Activated T-helper 1 cell treated with Interleukin-2 at 50 U/mL for 16 hours (primary cell): ENCODE measurements at regions not wholly inside any gene's neighbourhood (a gene's known extent, or its start where the extent isn't known, plus 50 kb on each side); places are given as distances from the start of the nearest gene placed in this dataset.
"Not testable (repeated sequence)": the region's sequence is repeated elsewhere in the genome, so short reads cannot be mapped to it uniquely, and the experiment has no call there.

Source experiments
- DNase-seq: peaks from one replicate; pipeline ENCODE4 v3.0.0-alpha.2; 2020; ENCODE audit warnings: low read depth

GRCh38 chr12:68479261-68479895, 131.3 kb upstream of the RAP1B start:
- DNase-seq: no peak

- no peak for DNase-seq
Measured at GRCh38 chr12:68479896-68480291, 130.8 kb upstream of the RAP1B start.

DNA sequence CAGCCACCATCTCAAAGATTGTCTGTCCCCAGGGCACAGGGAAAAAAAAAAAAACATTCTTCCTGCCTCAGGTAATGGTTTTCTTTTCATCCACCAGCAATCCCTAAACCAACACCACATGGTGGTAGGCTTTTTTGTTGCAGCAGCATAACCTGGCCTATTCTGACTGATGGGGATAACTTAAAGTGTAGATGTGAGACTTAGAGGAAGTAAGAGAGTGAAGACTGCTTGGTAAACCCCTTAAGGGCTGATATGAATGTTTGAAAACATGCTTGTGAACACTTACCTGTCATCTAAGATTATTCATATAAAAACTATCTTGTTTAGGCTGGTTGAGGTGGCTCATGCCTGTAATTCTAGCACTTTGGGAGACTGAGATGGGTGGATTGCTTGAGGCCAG, 130.2 kb upstream of the RAP1B start:
- no peak for DNase-seq

DNA sequence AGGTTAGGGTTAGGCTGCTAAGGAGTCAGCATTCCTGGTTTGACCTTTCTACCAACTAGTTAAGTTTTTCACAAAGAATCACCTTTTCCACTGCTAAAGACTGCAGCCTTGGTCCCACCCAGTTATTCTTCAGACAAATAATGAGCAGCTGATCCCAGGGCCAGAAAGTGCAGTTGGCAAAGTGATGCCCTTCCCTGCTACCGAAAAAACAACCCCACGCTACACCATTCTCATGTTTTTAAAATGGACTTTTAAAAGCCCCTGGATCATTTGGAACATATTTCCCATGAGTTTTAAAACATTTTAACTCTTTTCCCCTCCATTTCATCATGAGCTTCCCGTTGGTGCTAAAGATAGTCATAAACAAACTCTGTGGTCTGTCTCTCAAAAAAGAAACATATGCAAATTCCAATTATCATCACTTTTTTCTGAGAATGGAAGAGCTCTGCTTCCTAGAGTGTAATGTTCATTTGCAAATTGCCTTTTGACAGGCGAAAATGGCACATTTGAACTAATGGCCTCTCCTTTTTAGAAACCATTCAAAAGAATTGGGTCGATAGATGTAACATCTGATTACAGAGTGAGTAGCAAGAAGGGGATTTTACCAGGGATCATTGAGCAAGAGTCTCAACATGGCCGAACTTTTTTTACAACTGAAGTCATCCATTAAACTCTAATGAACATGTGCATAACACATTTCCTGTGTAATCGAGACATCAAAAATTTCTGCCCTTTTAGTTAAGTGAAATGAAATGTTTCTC, 129.3 kb upstream of the RAP1B start:
- no peak for DNase-seq

GRCh38 chr12:68482014-68482413, 128.7 kb upstream of the RAP1B start:
- DNase-seq: no peak

GRCh38 chr12:68482660-68483059, 128.0 kb upstream of the RAP1B start:
- DNase-seq: no peak

GRCh38 chr12:68483592-68484383, 126.9 kb upstream of the RAP1B start:
- DNase-seq: no peak

GRCh38 chr12:68484578-68484977, 126.1 kb upstream of the RAP1B start:
- not testable (repeated sequence) for DNase-seq

GRCh38 chr12:68486449-68486848, 124.2 kb upstream of the RAP1B start:
- DNase-seq: not testable (repeated sequence)

DNA sequence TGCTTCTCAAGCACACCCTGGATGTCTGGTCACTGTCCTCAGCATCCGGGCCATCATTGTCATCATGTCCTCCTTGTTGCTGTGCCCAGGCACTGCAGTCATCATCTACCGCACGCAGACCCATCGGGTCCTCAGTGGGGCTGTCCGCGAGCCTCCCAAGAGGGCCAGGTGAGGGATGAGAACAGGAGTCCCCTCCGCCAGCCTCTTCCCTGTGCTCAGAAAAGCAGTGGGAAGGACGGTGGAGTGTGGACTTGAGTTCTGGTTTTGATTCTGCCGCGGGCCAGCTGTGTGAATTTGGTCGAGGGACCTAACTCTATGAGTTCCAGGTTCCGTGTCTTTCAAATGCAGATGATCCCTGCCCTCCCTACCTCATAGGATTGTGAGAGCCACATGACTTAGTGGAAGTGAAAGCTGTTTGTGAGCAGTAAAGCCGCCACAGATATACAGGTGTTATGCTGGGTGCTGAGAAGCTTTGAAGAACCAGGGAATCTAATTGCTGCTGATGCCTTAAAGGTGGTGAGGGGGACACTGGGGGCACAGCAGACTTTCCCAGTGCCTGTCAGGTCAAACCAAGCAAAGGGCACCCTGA, 122.9 kb upstream of the RAP1B start:
- DNase-seq: no peak

DNA sequence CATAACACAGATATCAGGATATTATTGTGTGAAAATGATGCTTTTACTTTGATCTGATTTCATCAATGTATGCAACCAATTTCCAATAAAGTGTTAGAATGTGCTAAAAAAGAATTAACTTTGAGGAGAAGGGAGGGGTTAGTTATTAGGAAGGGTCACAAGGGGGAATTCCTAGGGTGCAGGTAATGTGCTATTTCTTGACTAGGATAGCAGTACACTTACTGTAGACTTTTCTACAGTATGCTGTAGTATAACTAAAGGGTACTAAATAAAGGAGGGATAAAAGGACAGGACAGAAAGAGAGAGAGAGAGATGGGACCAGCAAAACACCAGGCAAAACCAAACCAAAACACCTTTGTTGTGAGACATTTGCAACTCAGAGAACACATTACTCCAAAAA, 121.4 kb upstream of the RAP1B start:
- DNase-seq: no peak

DNA sequence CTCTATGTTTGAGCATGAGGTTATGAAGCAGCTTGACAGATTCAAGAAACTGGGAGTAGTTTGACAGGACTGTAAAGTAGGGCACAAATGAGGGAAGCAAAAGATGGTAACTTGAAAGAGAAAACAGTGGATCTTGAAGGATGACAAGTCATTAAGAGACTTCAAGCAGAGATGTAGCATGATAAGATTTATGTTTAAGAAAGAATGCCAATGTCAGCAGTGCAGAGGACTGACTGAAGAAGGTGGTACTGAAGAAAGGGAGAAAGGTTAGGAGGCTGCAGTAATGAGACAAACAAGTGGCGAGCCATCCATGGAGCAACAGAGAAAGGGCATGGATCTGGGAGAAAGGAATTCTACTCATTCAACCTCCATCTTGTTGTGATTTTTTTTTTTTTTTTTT, 120.2 kb upstream of the RAP1B start:
- no peak for DNase-seq

GRCh38 chr12:68491204-68491960, 119.3 kb upstream of the RAP1B start:
- no peak for DNase-seq

GRCh38 chr12:68495336-68496070, 115.2 kb upstream of the RAP1B start:
- no peak for DNase-seq

DNA sequence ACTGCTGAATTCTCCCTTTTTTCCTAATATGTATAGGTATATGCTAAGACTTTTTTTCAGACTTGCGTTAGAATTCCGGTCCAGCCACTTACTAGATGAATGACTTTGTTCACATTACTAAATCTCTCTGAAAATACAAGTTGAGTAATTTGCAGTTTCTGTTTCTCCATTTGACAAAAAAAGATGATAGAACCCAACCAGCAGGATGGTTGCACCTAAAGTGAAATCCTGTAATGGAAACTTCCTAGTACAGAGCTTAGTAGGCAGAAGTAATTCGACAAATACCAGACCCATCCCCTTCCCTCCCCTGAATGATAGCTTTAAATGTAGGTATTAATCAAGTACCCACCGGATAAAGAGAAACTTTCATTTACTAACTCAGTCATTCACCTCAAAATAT, 113.6 kb upstream of the RAP1B start:
- no peak for DNase-seq

DNA sequence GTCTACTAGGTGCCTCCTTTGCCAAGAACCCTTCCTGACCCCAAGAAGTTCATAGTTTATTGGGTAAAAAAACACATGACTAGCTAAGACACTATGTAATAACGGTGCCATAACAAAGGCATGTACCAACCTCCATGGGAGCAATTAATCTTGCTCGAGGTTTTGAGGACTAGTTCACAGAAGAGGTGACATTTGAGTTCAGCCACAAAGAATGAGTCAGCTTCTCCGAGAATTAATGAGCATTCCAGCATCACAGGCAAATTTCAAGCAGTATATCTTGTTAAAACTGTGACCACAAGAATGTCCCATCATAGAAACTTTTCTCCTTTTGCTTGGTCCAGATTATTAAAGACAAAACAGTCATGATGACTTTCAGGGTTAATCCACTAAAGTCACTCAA, 113.0 kb upstream of the RAP1B start:
- DNase-seq: no peak

GRCh38 chr12:68498736-68499135, 112.0 kb upstream of the RAP1B start:
- no peak for DNase-seq

GRCh38 chr12:68499616-68500015, 111.1 kb upstream of the RAP1B start:
- no peak for DNase-seq

GRCh38 chr12:68501226-68501625, 109.5 kb upstream of the RAP1B start:
- no peak for DNase-seq

DNA sequence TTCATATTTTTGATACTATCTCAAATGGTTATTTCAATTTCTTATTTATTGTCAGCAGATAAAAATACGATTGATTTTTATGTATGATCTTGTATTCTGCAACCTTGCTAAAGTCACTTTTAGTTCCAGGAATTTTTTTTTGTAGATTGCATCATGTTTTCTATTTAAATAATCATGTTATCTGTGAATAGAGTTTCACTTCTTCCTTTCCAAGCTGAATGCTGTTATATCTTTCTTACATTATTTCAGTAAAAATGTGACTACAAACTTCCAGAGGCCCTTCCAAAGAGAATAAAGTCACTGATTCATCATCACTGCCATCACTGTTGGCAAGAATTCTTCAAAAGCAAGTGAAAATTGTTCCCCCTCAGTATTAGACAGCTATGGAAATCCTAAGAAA, 104.7 kb upstream of the RAP1B start:
- DNase-seq: no peak

GRCh38 chr12:68506619-68507018, 104.1 kb upstream of the RAP1B start:
- DNase-seq: no peak
